Osteoblast (primary cell): ENCODE measurements at regions not wholly inside any gene's neighbourhood (a gene's known extent, or its start where the extent isn't known, plus 50 kb on each side); places are given as distances from the start of the nearest gene placed in this dataset.

Experiments
- DNase-seq: peaks from one replicate; pipeline ENCODE4 v3.0.0; 2011; ENCODE audit warnings: low spot score, mixed read lengths; ENCODE audit not compliant: insufficient read length; ENCODE audit errors: missing footprints
- H2AFZ ChIP-seq: 2 replicates; pipeline ENCODE4 v1.6.0; 2011; ENCODE audit warnings: mild to moderate bottlenecking, low read length
- H3K27ac ChIP-seq: 2 replicates; pipeline ENCODE4 v1.5.1; 2011; ENCODE audit warnings: mild to moderate bottlenecking, low read depth, low read length, moderate library complexity
- H3K27me3 ChIP-seq: 2 replicates; pipeline ENCODE4 v1.6.0; 2012; ENCODE audit warnings: mild to moderate bottlenecking, control low read depth, inconsistent platforms, low read length, moderate library complexity; ENCODE audit not compliant: insufficient read depth
- H3K36me3 ChIP-seq: 2 replicates; pipeline ENCODE4 v1.5.1; 2011; ENCODE audit warnings: mild to moderate bottlenecking, low read length, control low read depth, moderate library complexity; ENCODE audit not compliant: insufficient read depth
- H3K4me1 ChIP-seq: 2 replicates; pipeline ENCODE4 v1.5.1; 2011; ENCODE audit warnings: mild to moderate bottlenecking, low read length, control low read depth, moderate library complexity; ENCODE audit not compliant: insufficient read depth
- H3K4me2 ChIP-seq: 2 replicates; pipeline ENCODE4 v1.6.0; 2011; ENCODE audit warnings: mild to moderate bottlenecking, low read length; ENCODE audit not compliant: insufficient read depth
- H3K4me3 ChIP-seq: fragments of 200-600 bp; sonication (generic); 3 replicates; pipeline ENCODE4 v1.5.1; 2012; ENCODE audit warnings: mild to moderate bottlenecking, low read length, inconsistent platforms; ENCODE audit not compliant: insufficient read depth
- H3K79me2 ChIP-seq: 2 replicates; pipeline ENCODE4 v1.6.0; 2012; ENCODE audit warnings: mild to moderate bottlenecking, low read length, control low read depth, inconsistent platforms; ENCODE audit not compliant: insufficient read depth
- H3K9me3 ChIP-seq: 2 replicates; pipeline ENCODE4 v1.5.1; 2011; ENCODE audit warnings: low read depth, low read length, control low read depth
- H4K20me1 ChIP-seq: 2 replicates; pipeline ENCODE4 v1.6.0; 2012; ENCODE audit warnings: mild to moderate bottlenecking, low read length, control low read depth; ENCODE audit not compliant: insufficient read depth
- TF ChIP-seq, protein P1 (sequence below): IDR thresholded peaks from 2 replicates; pipeline ENCODE4 v1.5.1; 2011; ENCODE audit warnings: mild to moderate bottlenecking, low read depth, low read length, moderate library complexity; ENCODE audit errors: extremely low read depth

DNA sequence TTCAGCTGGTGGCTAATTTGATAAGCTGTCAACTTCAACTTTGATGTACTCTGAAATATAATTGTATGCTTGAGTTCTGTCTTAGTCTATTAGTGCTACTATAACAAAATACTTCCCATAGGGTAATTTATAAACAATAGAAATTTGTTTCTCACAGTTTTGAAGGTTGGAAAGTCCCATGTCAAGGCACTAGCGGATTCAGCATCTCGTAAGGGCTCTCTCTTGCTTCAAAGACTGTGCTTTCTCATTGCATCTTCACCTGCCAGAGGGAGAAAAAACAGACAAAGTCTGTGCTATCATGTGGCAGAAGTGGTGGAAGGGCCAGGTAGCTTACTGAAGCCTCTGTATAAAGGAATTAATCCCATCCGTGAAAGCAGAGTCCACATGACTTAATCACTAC is 409.2 kb downstream of the CDH7 start:
- Histone ChIP-seq H3K27me3 (no peaks in the 10 kb centered on the region), H4K20me1 (no peaks in the 10 kb centered on the region), H2AFZ (no peak overlapping the region), H3K27ac (no peak overlapping the region), H3K4me2 (no peak overlapping the region), H3K4me1 (no peaks in the 10 kb centered on the region), H3K4me3 (no peak overlapping the region), H3K9me3 (peaks cover 2% of the 10 kb centered on the region), H3K36me3 (no peaks in the 10 kb centered on the region), H3K79me2 (no peaks in the 10 kb centered on the region)
- no peak for DNase-seq
- TF ChIP-seq, protein P1, sequence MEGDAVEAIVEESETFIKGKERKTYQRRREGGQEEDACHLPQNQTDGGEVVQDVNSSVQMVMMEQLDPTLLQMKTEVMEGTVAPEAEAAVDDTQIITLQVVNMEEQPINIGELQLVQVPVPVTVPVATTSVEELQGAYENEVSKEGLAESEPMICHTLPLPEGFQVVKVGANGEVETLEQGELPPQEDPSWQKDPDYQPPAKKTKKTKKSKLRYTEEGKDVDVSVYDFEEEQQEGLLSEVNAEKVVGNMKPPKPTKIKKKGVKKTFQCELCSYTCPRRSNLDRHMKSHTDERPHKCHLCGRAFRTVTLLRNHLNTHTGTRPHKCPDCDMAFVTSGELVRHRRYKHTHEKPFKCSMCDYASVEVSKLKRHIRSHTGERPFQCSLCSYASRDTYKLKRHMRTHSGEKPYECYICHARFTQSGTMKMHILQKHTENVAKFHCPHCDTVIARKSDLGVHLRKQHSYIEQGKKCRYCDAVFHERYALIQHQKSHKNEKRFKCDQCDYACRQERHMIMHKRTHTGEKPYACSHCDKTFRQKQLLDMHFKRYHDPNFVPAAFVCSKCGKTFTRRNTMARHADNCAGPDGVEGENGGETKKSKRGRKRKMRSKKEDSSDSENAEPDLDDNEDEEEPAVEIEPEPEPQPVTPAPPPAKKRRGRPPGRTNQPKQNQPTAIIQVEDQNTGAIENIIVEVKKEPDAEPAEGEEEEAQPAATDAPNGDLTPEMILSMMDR, result no peak

DNA sequence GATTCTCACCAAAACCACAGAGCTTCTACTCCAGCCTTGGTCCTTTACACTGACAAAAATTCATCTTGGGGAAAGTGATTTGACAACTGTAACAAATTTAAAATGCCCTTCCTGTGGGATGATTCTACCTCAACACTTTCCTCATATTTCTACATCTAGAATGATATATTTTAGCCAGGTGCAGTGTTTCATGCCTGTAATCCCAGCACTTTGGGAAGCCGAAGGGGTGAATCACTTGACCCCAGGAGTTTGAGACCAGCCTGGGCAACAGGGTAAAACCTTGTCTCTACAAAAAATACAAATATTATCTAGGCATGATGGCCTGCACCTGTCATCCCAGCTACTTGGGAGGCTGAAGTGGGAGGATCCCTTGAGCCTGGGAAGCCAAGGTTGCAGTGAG is 408.6 kb downstream of the CDH7 start:
- Histone ChIP-seq H3K4me1 (no peaks in the 10 kb centered on the region), H3K9me3 (peaks cover 2% of the 10 kb centered on the region), H3K27ac (no peak overlapping the region), H3K4me3 (no peak overlapping the region), H3K79me2 (no peaks in the 10 kb centered on the region), H2AFZ (no peak overlapping the region), H3K27me3 (no peaks in the 10 kb centered on the region), H4K20me1 (no peaks in the 10 kb centered on the region), H3K4me2 (no peak overlapping the region), H3K36me3 (no peaks in the 10 kb centered on the region)
- TF ChIP-seq, protein P1, result no peak
- no peak for DNase-seq

DNA sequence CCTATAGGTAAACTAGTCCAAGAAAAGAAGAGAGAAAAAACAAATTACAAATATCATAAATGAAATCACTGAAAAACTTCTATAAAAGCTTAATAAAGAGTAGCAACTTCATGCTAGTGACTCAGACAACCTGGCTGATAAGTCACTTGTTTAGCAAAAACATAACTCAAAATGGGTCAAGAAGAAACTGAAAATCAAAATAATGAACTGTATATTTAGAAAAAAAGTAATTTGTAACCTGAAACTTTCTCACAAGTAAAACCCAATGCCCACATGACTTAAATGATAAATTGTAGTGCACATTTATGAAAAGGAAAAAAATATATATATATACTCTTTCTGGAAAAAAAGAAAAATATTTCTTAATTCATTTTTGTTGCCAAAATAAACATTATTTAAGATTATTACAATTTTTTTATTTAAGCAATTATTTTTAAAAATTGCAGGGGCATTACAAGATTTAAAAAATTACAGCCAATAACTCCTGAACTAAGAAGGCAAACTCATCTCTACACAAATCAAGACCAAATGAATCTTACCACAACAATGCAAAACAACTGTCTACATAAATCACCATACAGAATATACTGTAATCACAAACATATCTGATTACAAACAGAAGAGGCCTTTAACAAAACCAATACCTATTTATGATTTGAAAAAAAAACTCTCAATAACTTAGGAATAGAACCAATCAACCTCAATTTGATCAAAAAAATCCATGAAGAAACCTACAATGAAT is 406.3 kb downstream of the CDH7 start:
- no peak overlapping the region for H3K27ac ChIP-seq
- no peaks in the 10 kb centered on the region for H3K79me2 ChIP-seq
- TF ChIP-seq, protein P1, result no peak
- no peak overlapping the region for H3K4me3 ChIP-seq
- no peak overlapping the region for H2AFZ ChIP-seq
- H3K36me3 ChIP-seq, result no peaks in the 10 kb centered on the region
- H3K9me3 ChIP-seq, result no peaks in the 10 kb centered on the region
- H3K4me2 ChIP-seq, result no peak overlapping the region
- no peaks in the 10 kb centered on the region for H3K4me1 ChIP-seq
- no peaks in the 10 kb centered on the region for H3K27me3 ChIP-seq
- H4K20me1 ChIP-seq, result no peaks in the 10 kb centered on the region
- DNase-seq, result no peak

DNA sequence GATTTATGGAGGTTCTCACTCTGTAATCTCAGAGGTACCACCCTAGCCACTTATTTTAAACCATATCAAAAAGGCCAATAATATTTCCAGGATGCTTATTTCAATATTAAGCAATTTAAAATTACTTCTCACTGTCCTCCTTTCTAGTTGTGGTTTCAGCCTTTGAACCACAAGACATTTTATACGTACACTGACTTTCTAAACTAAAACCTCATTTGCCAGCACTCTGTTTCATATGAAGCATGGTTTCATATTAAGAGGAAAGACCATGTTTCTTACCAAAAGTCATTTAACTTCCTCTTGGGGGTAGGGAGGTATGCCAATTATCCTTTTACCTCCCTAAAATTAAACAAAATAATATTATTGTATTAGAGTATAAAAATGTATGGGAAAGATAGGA is 399.8 kb downstream of the CDH7 start:
- H2AFZ ChIP-seq, result no peak overlapping the region
- TF ChIP-seq, protein P1, result no peak
- no peaks in the 10 kb centered on the region for H3K36me3 ChIP-seq
- H3K4me3 ChIP-seq, result no peak overlapping the region
- no peaks in the 10 kb centered on the region for H3K27me3 ChIP-seq
- no peaks in the 10 kb centered on the region for H3K4me1 ChIP-seq
- no peak overlapping the region for H3K4me2 ChIP-seq
- no peak for DNase-seq
- peaks cover 3% of the 10 kb centered on the region for H3K9me3 ChIP-seq
- no peaks in the 10 kb centered on the region for H4K20me1 ChIP-seq
- no peak overlapping the region for H3K27ac ChIP-seq
- no peaks in the 10 kb centered on the region for H3K79me2 ChIP-seq
